ENCODE measurements at regions not wholly inside any gene's neighbourhood (a gene's known extent, or its start where the extent isn't known, plus 50 kb on each side); places are given as distances from the start of the nearest gene placed in this dataset.

DNA sequence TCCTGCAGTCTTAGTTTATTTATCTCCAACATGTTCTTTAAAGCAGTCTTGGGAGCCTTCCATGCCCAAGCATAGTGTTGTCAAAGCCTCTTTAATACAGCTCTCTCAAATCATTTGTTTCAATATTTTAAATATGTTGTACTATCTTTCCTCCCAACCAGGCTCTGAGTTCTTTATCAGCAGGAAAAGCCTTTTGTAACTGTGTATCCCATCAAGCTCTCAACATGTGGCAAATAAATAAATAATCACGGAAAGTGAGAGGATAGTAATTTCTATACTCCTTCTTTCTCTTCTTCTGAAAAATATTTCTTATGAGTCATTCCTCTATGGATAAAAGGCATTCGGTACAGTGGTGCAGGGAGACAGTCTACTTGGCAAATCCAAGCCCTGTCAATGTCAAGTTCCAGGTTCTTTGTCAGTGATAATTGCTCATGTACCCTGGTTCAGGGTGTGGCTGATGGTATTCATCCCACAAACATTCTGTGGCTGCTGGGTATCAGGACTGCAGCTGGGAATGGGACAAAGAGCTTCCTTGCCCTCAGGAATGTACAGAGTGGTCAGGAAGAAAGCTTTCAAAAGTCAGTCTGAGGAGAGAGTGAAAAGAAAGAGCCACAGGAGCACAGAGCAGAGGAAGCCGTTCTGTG lies 384.3 kb downstream of the EFNB2 start:
- FAIRE-seq (no peak), DNase-seq (ENCODE audit: insufficient read length, low spot score) (no peak)
- TF ChIP-seq POLR2A (IDR thresholded peaks at IDR 0.05; ENCODE audit: low read depth, low read length) (no peak), TAF1 (IDR thresholded peaks at IDR 0.05; ENCODE audit: low read depth, low read length) (no peak), POLR2AphosphoS5 (IDR thresholded peaks at IDR 0.05; ENCODE audit: low read depth, low read length) (no peak), POU2F2 (IDR thresholded peaks at IDR 0.05; ENCODE audit: low read depth, low read length) (no peak), PAX5 (IDR thresholded peaks at IDR 0.05; ENCODE audit: insufficient read depth, low read length, severe bottlenecking) (no peak), SPI1 (IDR thresholded peaks at IDR 0.05; ENCODE audit: low read depth, low read length) (no peak)

DNA sequence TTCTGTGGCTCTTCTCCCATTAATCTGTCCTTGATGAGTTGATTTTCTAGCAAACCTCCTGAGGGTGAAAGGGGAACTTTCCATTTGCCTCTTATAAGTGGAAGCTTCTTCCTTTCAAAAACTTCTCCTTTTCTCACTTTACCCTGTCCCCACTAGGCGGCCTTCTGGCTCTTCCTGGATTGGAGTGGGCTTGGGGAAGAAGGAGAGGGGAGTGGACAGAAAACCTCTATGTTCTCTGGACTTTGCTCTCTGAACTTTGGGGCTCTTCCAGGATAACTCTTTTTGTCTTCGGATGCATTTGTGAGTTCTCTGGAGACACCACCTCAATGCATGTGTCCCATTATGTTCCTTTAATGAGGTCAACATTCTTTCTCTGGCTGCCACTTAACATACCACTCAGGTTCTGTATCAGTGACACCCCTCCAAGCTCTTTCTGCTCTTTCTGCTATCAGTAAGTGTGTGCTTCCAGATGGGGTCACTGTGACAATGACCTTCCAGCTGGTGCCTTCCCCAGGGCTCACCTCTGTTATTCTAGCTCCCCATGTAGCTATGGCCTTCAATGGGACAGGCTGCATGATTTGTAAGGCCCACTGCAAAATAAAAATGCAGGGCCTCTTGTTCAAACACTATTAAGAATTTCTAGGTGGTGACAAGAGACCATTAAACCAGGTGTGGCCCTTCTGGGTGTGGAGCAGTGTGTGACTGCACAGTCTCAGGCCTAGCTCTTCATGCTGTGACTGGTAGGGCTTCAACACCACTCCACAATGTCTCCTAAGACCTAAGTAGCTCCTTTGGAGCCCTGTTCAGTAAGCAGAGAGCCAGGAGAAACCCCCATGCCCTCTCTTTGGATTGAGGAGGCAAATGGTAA lies 389.2 kb downstream of the EFNB2 start:
- DNase-seq (ENCODE audit: insufficient read length, low spot score): no peak
- no peak for FAIRE-seq
- no peak for TF ChIP-seq POU2F2 (IDR thresholded peaks at IDR 0.05; ENCODE audit: low read depth, low read length)

DNA sequence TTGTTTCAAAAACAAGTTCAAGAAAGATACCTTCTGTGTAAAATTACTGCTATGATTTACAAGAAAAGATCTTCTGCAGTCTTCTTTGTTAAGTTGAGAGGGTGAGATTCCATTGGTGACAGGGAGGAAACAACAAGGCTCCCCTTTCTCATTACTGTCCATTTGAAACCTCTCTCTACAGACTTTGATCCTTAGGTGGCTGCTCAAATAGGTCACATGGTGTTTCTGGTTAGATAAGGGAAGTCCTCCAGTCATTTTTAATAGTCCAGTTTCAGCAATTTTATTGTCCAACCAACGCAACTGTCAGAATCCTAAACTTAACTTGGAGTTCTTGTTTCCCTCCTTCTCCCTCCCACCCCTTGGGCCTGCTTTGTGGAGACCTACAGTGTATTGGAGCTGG lies 390.4 kb downstream of the EFNB2 start:
- DNase-seq (ENCODE audit: insufficient read length, low spot score) (no peak), FAIRE-seq (no peak)
- TF ChIP-seq SPI1 (IDR thresholded peaks at IDR 0.05; ENCODE audit: low read depth, low read length) (no peak), POLR2AphosphoS5 (IDR thresholded peaks at IDR 0.05; ENCODE audit: low read depth, low read length) (no peak), POLR2A (IDR thresholded peaks at IDR 0.05; ENCODE audit: low read depth, low read length) (no peak), PAX5 (IDR thresholded peaks at IDR 0.05; ENCODE audit: insufficient read depth, low read length, severe bottlenecking) (no peak), TAF1 (IDR thresholded peaks at IDR 0.05; ENCODE audit: low read depth, low read length) (no peak), POU2F2 (IDR thresholded peaks at IDR 0.05; ENCODE audit: low read depth, low read length) (no peak)

DNA sequence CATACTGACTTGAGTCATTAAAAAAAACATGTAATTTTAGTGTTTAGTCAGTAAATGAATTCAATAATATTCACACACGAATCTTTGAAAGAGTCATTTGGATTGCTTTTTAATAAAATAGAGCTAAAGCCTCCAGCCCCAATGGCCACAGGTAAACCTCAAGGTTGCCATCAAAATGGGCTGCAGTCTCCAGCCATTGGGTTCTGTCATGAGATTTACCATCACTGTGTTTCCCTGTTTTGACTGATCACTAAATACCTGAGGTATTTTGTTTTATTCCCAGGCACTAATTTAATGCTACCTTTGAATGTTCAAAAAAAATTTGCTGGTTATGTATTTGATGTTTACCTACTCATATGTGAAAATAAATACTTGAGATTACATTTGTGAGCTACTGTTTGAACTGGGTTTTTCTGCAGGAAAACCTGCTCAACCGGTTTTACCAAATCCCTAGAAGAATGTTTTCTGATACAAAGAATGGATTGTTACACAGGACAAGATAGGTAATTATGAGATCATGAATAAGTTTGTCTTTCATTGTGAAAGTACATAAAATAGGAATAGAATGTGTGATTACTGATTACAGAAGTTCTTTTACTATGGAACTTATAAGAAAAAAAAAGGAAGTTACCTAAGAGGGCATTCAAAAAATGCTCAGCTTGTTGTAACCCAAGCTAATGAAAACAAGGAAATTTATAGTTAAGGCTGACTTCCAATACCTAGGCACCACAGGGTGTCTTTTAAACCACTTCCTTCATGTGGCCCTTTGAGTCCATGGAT lies 391.3 kb downstream of the EFNB2 start:
- DNase-seq (ENCODE audit: insufficient read length, low spot score) (no peak), FAIRE-seq (no peak)
- TF ChIP-seq PAX5 (IDR thresholded peaks at IDR 0.05; ENCODE audit: insufficient read depth, low read length, severe bottlenecking) (no peak), TAF1 (IDR thresholded peaks at IDR 0.05; ENCODE audit: low read depth, low read length) (no peak), POLR2AphosphoS5 (IDR thresholded peaks at IDR 0.05; ENCODE audit: low read depth, low read length) (no peak), SPI1 (IDR thresholded peaks at IDR 0.05; ENCODE audit: low read depth, low read length) (no peak), POLR2A (IDR thresholded peaks at IDR 0.05; ENCODE audit: low read depth, low read length) (no peak), POU2F2 (IDR thresholded peaks at IDR 0.05; ENCODE audit: low read depth, low read length) (no peak)

DNA sequence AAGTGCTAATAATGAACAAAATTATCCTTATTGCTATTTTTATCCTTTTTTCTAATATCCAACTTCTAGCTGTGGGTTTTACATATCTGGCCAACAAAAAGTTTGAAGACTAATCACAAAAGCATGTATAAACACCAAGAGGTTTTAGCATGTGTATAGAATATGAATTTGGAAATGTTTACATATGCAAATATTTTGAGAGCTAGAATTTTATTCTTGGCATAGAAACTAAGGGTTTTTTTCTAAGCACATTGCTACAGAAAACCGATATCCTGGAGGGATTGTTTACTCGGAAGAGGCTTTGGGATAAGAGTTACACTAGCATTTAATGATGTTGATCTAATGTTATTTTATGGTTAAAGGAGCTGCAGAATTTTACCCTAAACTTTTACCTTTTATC lies 392.1 kb downstream of the EFNB2 start:
- no peak for FAIRE-seq
- no peak for DNase-seq (ENCODE audit: insufficient read length, low spot score)
- TF ChIP-seq TAF1 (IDR thresholded peaks at IDR 0.05; ENCODE audit: low read depth, low read length) (no peak), SPI1 (IDR thresholded peaks at IDR 0.05; ENCODE audit: low read depth, low read length) (no peak), PAX5 (IDR thresholded peaks at IDR 0.05; ENCODE audit: insufficient read depth, low read length, severe bottlenecking) (no peak), POLR2A (IDR thresholded peaks at IDR 0.05; ENCODE audit: low read depth, low read length) (no peak), POU2F2 (IDR thresholded peaks at IDR 0.05; ENCODE audit: low read depth, low read length) (no peak), POLR2AphosphoS5 (IDR thresholded peaks at IDR 0.05; ENCODE audit: low read depth, low read length) (no peak)

DNA sequence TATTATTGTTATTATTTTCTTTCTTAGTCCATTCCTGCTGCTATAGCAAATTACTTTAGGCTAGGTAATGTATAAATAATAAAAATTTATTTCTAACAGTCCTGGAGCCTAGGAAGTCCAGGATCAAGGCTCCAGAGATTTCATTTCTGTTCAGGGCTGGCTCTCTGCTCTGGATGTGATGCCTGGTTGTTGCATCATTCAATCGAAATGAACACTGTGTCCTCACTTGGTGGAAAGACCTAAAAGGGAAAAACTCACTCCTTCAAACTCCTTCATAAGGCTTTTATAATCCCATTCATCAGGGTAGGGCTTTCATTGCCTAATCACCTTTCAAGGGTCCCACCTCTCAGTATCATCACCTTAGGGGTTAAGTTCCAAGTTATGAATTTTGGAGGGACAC lies 395.0 kb downstream of the EFNB2 start:
- DNase-seq (ENCODE audit: insufficient read length, low spot score) (no peak), FAIRE-seq (no peak)
- no peak for TF ChIP-seq PAX5 (IDR thresholded peaks at IDR 0.05; ENCODE audit: insufficient read depth, low read length, severe bottlenecking)
- no peak for TF ChIP-seq TAF1 (IDR thresholded peaks at IDR 0.05; ENCODE audit: low read depth, low read length)
- TF ChIP-seq POU2F2 (IDR thresholded peaks at IDR 0.05; ENCODE audit: low read depth, low read length): no peak
- TF ChIP-seq POLR2A (IDR thresholded peaks at IDR 0.05; ENCODE audit: low read depth, low read length): no peak
- no peak for TF ChIP-seq POLR2AphosphoS5 (IDR thresholded peaks at IDR 0.05; ENCODE audit: low read depth, low read length)
- TF ChIP-seq SPI1 (IDR thresholded peaks at IDR 0.05; ENCODE audit: low read depth, low read length): no peak

DNA sequence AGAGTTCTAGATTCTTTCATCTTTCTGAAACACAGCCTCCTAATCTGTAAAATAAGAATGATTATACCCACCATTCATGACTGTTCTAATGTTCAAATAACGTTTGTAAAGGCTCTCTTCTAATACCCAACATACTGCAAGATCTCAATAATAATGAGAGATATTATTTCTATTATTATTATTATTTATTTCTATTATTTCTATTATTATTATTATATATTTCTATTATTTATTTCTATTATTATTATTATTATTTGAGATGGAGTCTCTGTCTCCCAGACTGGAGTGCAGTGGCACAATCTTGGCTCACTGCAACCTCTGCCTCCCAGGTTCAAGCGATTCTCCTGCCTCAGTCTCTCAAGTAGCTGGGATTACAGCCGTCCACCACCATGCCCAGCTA lies 395.5 kb downstream of the EFNB2 start:
- TF ChIP-seq PAX5 (IDR thresholded peaks at IDR 0.05; ENCODE audit: insufficient read depth, low read length, severe bottlenecking): no peak
- no peak for TF ChIP-seq POU2F2 (IDR thresholded peaks at IDR 0.05; ENCODE audit: low read depth, low read length)
- no peak for TF ChIP-seq POLR2AphosphoS5 (IDR thresholded peaks at IDR 0.05; ENCODE audit: low read depth, low read length)
- no peak for TF ChIP-seq TAF1 (IDR thresholded peaks at IDR 0.05; ENCODE audit: low read depth, low read length)
- TF ChIP-seq POLR2A (IDR thresholded peaks at IDR 0.05; ENCODE audit: low read depth, low read length): no peak
- TF ChIP-seq SPI1 (IDR thresholded peaks at IDR 0.05; ENCODE audit: low read depth, low read length): no peak
- FAIRE-seq (no peak), DNase-seq (ENCODE audit: insufficient read length, low spot score) (no peak)

DNA sequence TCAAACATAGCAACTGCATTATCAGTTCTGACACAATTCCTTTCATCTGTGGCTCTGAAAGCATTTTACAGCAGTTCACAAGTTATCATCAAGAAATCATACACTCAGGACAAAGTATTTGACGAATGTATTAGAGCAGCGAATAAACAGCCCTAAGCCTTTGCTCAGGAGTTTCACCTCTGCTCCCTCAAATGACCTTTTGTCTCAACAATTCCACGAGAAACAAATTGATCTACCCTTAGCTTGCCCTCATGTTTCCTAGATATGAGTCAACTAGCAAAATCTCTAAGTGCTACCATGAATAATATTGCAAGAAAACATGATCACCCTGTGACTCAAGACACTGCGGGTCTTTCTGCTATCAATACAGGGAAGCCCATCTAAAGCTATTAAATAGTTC lies 396.1 kb downstream of the EFNB2 start:
- DNase-seq (ENCODE audit: insufficient read length, low spot score) (no peak), FAIRE-seq (no peak)
- TF ChIP-seq PAX5 (IDR thresholded peaks at IDR 0.05; ENCODE audit: insufficient read depth, low read length, severe bottlenecking) (no peak), POU2F2 (IDR thresholded peaks at IDR 0.05; ENCODE audit: low read depth, low read length) (no peak), TAF1 (IDR thresholded peaks at IDR 0.05; ENCODE audit: low read depth, low read length) (no peak), POLR2A (IDR thresholded peaks at IDR 0.05; ENCODE audit: low read depth, low read length) (no peak), POLR2AphosphoS5 (IDR thresholded peaks at IDR 0.05; ENCODE audit: low read depth, low read length) (no peak), SPI1 (IDR thresholded peaks at IDR 0.05; ENCODE audit: low read depth, low read length) (no peak)

DNA sequence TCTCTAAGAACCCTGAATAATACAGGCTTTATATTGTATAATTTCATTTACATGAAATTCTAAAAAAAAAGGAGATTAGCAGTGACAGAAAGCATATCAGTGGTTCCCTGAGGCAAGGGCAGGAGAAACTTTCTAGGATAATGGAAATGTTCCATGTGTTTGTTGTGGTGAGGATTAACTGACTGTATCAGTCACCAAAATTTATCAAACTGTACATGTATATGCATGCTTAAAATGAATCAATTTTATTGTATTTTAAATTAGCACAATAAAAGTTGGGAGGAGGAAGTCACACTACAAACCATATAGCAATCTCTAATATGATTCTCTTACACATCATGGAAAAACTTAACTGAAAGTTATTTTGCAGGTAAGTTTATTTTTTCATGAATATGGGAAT lies 396.8 kb downstream of the EFNB2 start:
- FAIRE-seq (no peak), DNase-seq (ENCODE audit: insufficient read length, low spot score) (no peak)
- no peak for TF ChIP-seq SPI1 (IDR thresholded peaks at IDR 0.05; ENCODE audit: low read depth, low read length)

Data from GM12891 (cell line).